CD14-positive monocyte (primary cell): ENCODE measurements at regions not wholly inside any gene's neighbourhood (a gene's known extent, or its start where the extent isn't known, plus 50 kb on each side); places are given as distances from the start of the nearest gene placed in this dataset.

Source experiments
- DNase-seq, 3 donors: peaks; one replicate each; pipeline ENCODE4 v3.0.0-alpha.2; 2011 to 2022
- H2AFZ ChIP-seq: 2 replicates; pipeline ENCODE4 v1.6.0; 2012; ENCODE audit warnings: mild to moderate bottlenecking, low read depth, low read length, inconsistent platforms; ENCODE audit not compliant: insufficient read depth, poor library complexity, severe bottlenecking
- H3K27ac ChIP-seq, 2 donors: 1 replicate in 1 of 2; 2 replicates in 1 of 2; pipeline ENCODE4 v1.5.1; 2012 to 2013; ENCODE audit warnings: low read length in 2 of 2, control low read depth in 1 of 2, inconsistent platforms in 1 of 2, low read depth in 1 of 2, mild to moderate bottlenecking in 1 of 2
- H3K27me3 ChIP-seq, 2 donors: one replicate each; pipeline versions ENCODE4 v1.6.0 to v1.6.1; 2011 to 2013; ENCODE audit warnings: low read length in 2 of 2; ENCODE audit not compliant: control insufficient read depth in 2 of 2, insufficient read depth in 2 of 2
- H3K36me3 ChIP-seq, 2 donors: replicated peaks in 1 of 2; 1 replicate in 1 of 2; 2 replicates in 1 of 2; pipeline versions ENCODE4 v1.5.1 to v1.6.1; 2012 to 2013; ENCODE audit warnings: low read length in 2 of 2, control low read depth in 1 of 2, inconsistent platforms in 1 of 2, mild to moderate bottlenecking in 1 of 2; ENCODE audit not compliant: insufficient read depth in 2 of 2, control insufficient read depth in 1 of 2
- H3K4me1 ChIP-seq, 2 donors: 1 replicate in 1 of 2; 2 replicates in 1 of 2; pipeline versions ENCODE4 v1.5.1 to v1.6.1; 2012 to 2013; ENCODE audit warnings: low read length in 2 of 2, control low read depth in 1 of 2, inconsistent platforms in 1 of 2, mild to moderate bottlenecking in 1 of 2, moderate library complexity in 1 of 2; ENCODE audit not compliant: insufficient read depth in 2 of 2, control insufficient read depth in 1 of 2
- H3K4me2 ChIP-seq: replicated peaks from 2 replicates; pipeline ENCODE3; 2012; ENCODE audit warnings: low read length, moderate library complexity, mild to moderate bottlenecking; ENCODE audit not compliant: poor library complexity, severe bottlenecking; ENCODE audit errors: extremely low read depth
- H3K4me3 ChIP-seq, 3 experiments: fragments of 200-600 bp in 1 of 3; sonication (generic) in 1 of 3; replicated peaks in 1 of 3; 1 replicate in 2 of 3; 2 replicates in 1 of 3; pipeline ENCODE4 v1.5.1; 2011 to 2013; ENCODE audit warnings: low read length in 3 of 3, mild to moderate bottlenecking in 3 of 3, control low read depth in 2 of 3, low read depth in 2 of 3, inconsistent platforms in 1 of 3, moderate library complexity in 1 of 3
- H3K79me2 ChIP-seq: 2 replicates; pipeline ENCODE4 v1.6.0; 2012; ENCODE audit warnings: mild to moderate bottlenecking, control low read depth, inconsistent platforms, low read length, moderate library complexity; ENCODE audit not compliant: insufficient read depth
- H3K9ac ChIP-seq: 2 replicates; pipeline ENCODE4 v1.6.0; 2017; ENCODE audit warnings: low read length, mild to moderate bottlenecking; ENCODE audit not compliant: insufficient read depth, poor library complexity, severe bottlenecking
- H3K9me3 ChIP-seq, 2 donors: replicated peaks in 1 of 2; 1 replicate in 1 of 2; 2 replicates in 1 of 2; pipeline versions ENCODE4 v1.5.1 to v1.6.1; 2012 to 2013; ENCODE audit warnings: low read length in 2 of 2, control low read depth in 1 of 2; ENCODE audit not compliant: control insufficient read depth in 1 of 2, insufficient read depth in 1 of 2
- H4K20me1 ChIP-seq: 2 replicates; pipeline ENCODE4 v1.6.0; 2012; ENCODE audit warnings: mild to moderate bottlenecking, low read length, control low read depth, moderate library complexity; ENCODE audit not compliant: insufficient read depth
- H3K27ac Mint-ChIP-seq, 7 donors: one replicate each; pipeline ENCODE4 v1.8.0; 2020; ENCODE audit warnings: mild to moderate bottlenecking in 7 of 7, mixed read lengths in 7 of 7, moderate library complexity in 6 of 7, inconsistent platforms in 2 of 7
- H3K27me3 Mint-ChIP-seq, 3 donors: one replicate each; pipeline ENCODE4 v1.8.0; 2021 to 2022; ENCODE audit warnings: low read depth in 3 of 3, mild to moderate bottlenecking in 3 of 3, mixed read lengths in 3 of 3, moderate library complexity in 3 of 3, inconsistent platforms in 1 of 3
- H3K36me3 Mint-ChIP-seq, 2 donors: one replicate each; pipeline ENCODE4 v1.8.0; 2020; ENCODE audit warnings: mixed read lengths in 2 of 2, inconsistent platforms in 1 of 2, mild to moderate bottlenecking in 1 of 2
- H3K4me1 Mint-ChIP-seq: one replicate; pipeline ENCODE4 v1.8.0; 2020; ENCODE audit warnings: mild to moderate bottlenecking, mixed read lengths
- H3K4me3 Mint-ChIP-seq, 2 donors: one replicate each; pipeline ENCODE4 v1.8.0; 2020; ENCODE audit warnings: mild to moderate bottlenecking in 2 of 2, mixed read lengths in 2 of 2, moderate library complexity in 1 of 2
- H3K9me3 Mint-ChIP-seq, 7 donors: one replicate each; pipeline ENCODE4 v1.8.0; 2020 to 2022; ENCODE audit warnings: mixed read lengths in 7 of 7, mild to moderate bottlenecking in 6 of 7, moderate library complexity in 6 of 7, inconsistent platforms in 2 of 7
- CTCF ChIP-seq: fragments of 200-600 bp; IDR thresholded peaks from one replicate; pipeline ENCODE4 v1.8.0; 2022; ENCODE audit warnings: antibody characterized with exemption, mild to moderate bottlenecking
- WGBS: methylation state at CpG from one replicate; pipeline ENCODE4 v1.1.5; 2013; ENCODE audit warnings: missing lambda C conversion rate; ENCODE audit not compliant: insufficient coverage; 5-methylcytosine and 5-hydroxymethylcytosine counted together
- intact Hi-C, 2 donors: fragments of 100-400 bp; cut with micrococcal nuclease; formaldehyde crosslinking; loops; one replicate each; pipeline versions ENCODE4 v1.15.0 to v1.15.1; 2023

GRCh38 chr3:193857996-193858395 lies 265.0 kb downstream of the OPA1 start:
- peak overlapping the region; percentile 32 for H2AFZ ChIP-seq
- WGBS: no CpG with 5 or more reads among the region's 3 CpGs
- intact Hi-C loops: no loop called here
- Mint-ChIP-seq H3K4me3 (no peak overlapping the region), H3K27me3 (peaks cover 0 to 2% (median 1%) of the 10 kb centered on the region in 3 donors), H3K4me1 (peaks cover 21% of the 10 kb centered on the region), H3K27ac (peak overlapping the region in 1 of 7 donors; percentile 24), H3K36me3 (no peaks in the 10 kb centered on the region), H3K9me3 (peaks cover 0 to 1% (median 0%) of the 10 kb centered on the region in 7 donors)
- H3K27ac ChIP-seq: no peak overlapping the region
- H4K20me1 ChIP-seq: no peaks in the 10 kb centered on the region
- no peak for TF ChIP-seq CTCF
- no peaks in the 10 kb centered on the region for H3K36me3 ChIP-seq
- no peak overlapping the region for H3K4me2 ChIP-seq
- H3K27me3 ChIP-seq: no peaks in the 10 kb centered on the region
- H3K4me1 ChIP-seq: peaks cover 12 to 14% of the 10 kb centered on the region in 2 donors
- H3K79me2 ChIP-seq: no peaks in the 10 kb centered on the region
- no peak overlapping the region for H3K4me3 ChIP-seq
- peak in 2 of 3 donors; percentile 12 to 25 for DNase-seq
- H3K9me3 ChIP-seq: no peaks in the 10 kb centered on the region
- no peak overlapping the region for H3K9ac ChIP-seq

- H3K4me1 Mint-ChIP-seq: peaks cover 13% of the 10 kb centered on the region
- intact Hi-C loops: no loop called here
- Histone ChIP-seq H3K36me3 (no peaks in the 10 kb centered on the region), H3K79me2 (no peaks in the 10 kb centered on the region), H3K4me3 (no peak overlapping the region), H2AFZ (no peak overlapping the region), H3K9me3 (no peaks in the 10 kb centered on the region), H3K27ac (no peak overlapping the region), H3K9ac (no peak overlapping the region), H3K4me2 (no peak overlapping the region), H3K4me1 (peaks cover 12 to 14% of the 10 kb centered on the region in 2 donors), H3K27me3 (no peaks in the 10 kb centered on the region), H4K20me1 (no peaks in the 10 kb centered on the region)
- no peak for TF ChIP-seq CTCF
- no CpG with 5 or more reads among the region's 3 CpGs for WGBS
- H3K36me3 Mint-ChIP-seq: no peaks in the 10 kb centered on the region
- no peak overlapping the region for H3K27ac Mint-ChIP-seq
- no peak overlapping the region for H3K4me3 Mint-ChIP-seq
- no peaks in the 10 kb centered on the region for H3K9me3 Mint-ChIP-seq
- no peak for DNase-seq
- H3K27me3 Mint-ChIP-seq: peaks cover 0 to 2% (median 1%) of the 10 kb centered on the region in 3 donors
Measured at GRCh38 chr3:193859195-193859594, 266.2 kb downstream of the OPA1 start.
